ENCODE measurements at regions not wholly inside any gene's neighbourhood (a gene's known extent, or its start where the extent isn't known, plus 50 kb on each side); places are given as distances from the start of the nearest gene placed in this dataset.

GRCh38 chr17:74063439-74063838, 140.0 kb upstream of the RPL38 start:
- in situ Hi-C loops (cut with MboI; ENCODE audit: low pct_unique_long_range_greater_than_20kb, low sequenced_read_pairs, unreplicated experiment): loop anchor here (25.0 kb wide), 1 partner anchor 101 kb away; no protein-coding TSS in a partner anchor
- no peak for TF ChIP-seq CTCF (IDR thresholded peaks at IDR 0.05; ENCODE audit: extremely low read depth, insufficient read depth, missing control alignments)
- DNase-seq (ENCODE audit: low spot score): no peak

- in situ Hi-C loops (cut with MboI; ENCODE audit: low pct_unique_long_range_greater_than_20kb, low sequenced_read_pairs, unreplicated experiment): loop anchor here (25.0 kb wide), 1 partner anchor 108 kb away; no protein-coding TSS in a partner anchor
- no peak for DNase-seq (ENCODE audit: low spot score)
- TF ChIP-seq CTCF (IDR thresholded peaks at IDR 0.05; ENCODE audit: extremely low read depth, insufficient read depth, missing control alignments): no peak
These were observed 133.1 kb upstream of the RPL38 start for GRCh38 chr17:74070374-74070773.

- in situ Hi-C loops (cut with MboI; ENCODE audit: low pct_unique_long_range_greater_than_20kb, low sequenced_read_pairs, unreplicated experiment): loop anchor here (25.0 kb wide), 1 partner anchor 109 kb away; no protein-coding TSS in a partner anchor
- no peak for TF ChIP-seq CTCF (IDR thresholded peaks at IDR 0.05; ENCODE audit: extremely low read depth, insufficient read depth, missing control alignments)
- DNase-seq (ENCODE audit: low spot score): no peak
These were observed 132.3 kb upstream of the RPL38 start for GRCh38 chr17:74070998-74071679.

GRCh38 chr17:74072340-74072739, 131.1 kb upstream of the RPL38 start:
- in situ Hi-C loops (cut with MboI; ENCODE audit: low pct_unique_long_range_greater_than_20kb, low sequenced_read_pairs, unreplicated experiment): loop anchor here (25.0 kb wide), 1 partner anchor 110 kb away; no protein-coding TSS in a partner anchor
- DNase-seq (ENCODE audit: low spot score): no peak
- no peak for TF ChIP-seq CTCF (IDR thresholded peaks at IDR 0.05; ENCODE audit: extremely low read depth, insufficient read depth, missing control alignments)

GRCh38 chr17:74076446-74076845, 127.0 kb upstream of the RPL38 start:
- TF ChIP-seq CTCF (IDR thresholded peaks at IDR 0.05; ENCODE audit: extremely low read depth, insufficient read depth, missing control alignments): no peak
- no peak for DNase-seq (ENCODE audit: low spot score)
- in situ Hi-C loops (cut with MboI; ENCODE audit: low pct_unique_long_range_greater_than_20kb, low sequenced_read_pairs, unreplicated experiment): no loop called here

GRCh38 chr17:74077231-74077630, 126.2 kb upstream of the RPL38 start:
- in situ Hi-C loops (cut with MboI; ENCODE audit: low pct_unique_long_range_greater_than_20kb, low sequenced_read_pairs, unreplicated experiment): no loop called here
- TF ChIP-seq CTCF (IDR thresholded peaks at IDR 0.05; ENCODE audit: extremely low read depth, insufficient read depth, missing control alignments): no peak

More at GRCh38 chr17:74077231-74077630, 126.2 kb upstream of the RPL38 start:
- DNase-seq (ENCODE audit: low spot score): no peak

Measured in GM13977 (cell line).